OCI-LY1 (cell line): ENCODE measurements at regions not wholly inside any gene's neighbourhood (a gene's known extent, or its start where the extent isn't known, plus 50 kb on each side); places are given as distances from the start of the nearest gene placed in this dataset.

Experiments used
- H2AFZ ChIP-seq: fragments of 200-600 bp; sonication (generic), shearing (Covaris generic); 2 replicates; pipeline ENCODE4 v1.6.0; 2014; ENCODE audit warnings: antibody characterized with exemption, mild to moderate bottlenecking, low read length
- H3F3A ChIP-seq: fragments of 200-600 bp; sonication (generic), shearing (Covaris generic); 2 replicates; pipeline ENCODE4 v1.6.0; 2014; ENCODE audit warnings: mild to moderate bottlenecking, antibody characterized with exemption, low read length, moderate library complexity; ENCODE audit not compliant: insufficient read depth
- H3K27ac ChIP-seq: fragments of 200-600 bp; sonication (generic); 2 replicates; pipeline ENCODE4 v1.5.1; 2014; ENCODE audit warnings: low read length, mixed run types, mild to moderate bottlenecking, low read depth; ENCODE audit not compliant: poor library complexity, severe bottlenecking
- H3K27me3 ChIP-seq: fragments of 200-600 bp; sonication (generic); 2 replicates; pipeline ENCODE4 v1.6.0; 2014; ENCODE audit warnings: antibody characterized with exemption, mild to moderate bottlenecking, low read length, moderate library complexity; ENCODE audit not compliant: insufficient read depth
- H3K36me3 ChIP-seq: fragments of 200-600 bp; sonication (generic); 2 replicates; pipeline ENCODE4 v1.6.1; 2014; ENCODE audit warnings: mild to moderate bottlenecking, antibody characterized with exemption, low read length, moderate library complexity, mixed read lengths; ENCODE audit not compliant: insufficient read depth
- H3K4me1 ChIP-seq: fragments of 200-600 bp; sonication (generic); 2 replicates; pipeline ENCODE4 v1.5.1; 2014; ENCODE audit warnings: mild to moderate bottlenecking, low read length, moderate library complexity; ENCODE audit not compliant: insufficient read depth, severe bottlenecking
- H3K4me2 ChIP-seq: fragments of 200-600 bp; sonication (generic), shearing (Covaris generic); 2 replicates; pipeline ENCODE4 v1.6.1; 2014; ENCODE audit warnings: low read length
- H3K4me3 ChIP-seq: fragments of 200-600 bp; sonication (generic); 2 replicates; pipeline ENCODE4 v1.5.1; 2014; ENCODE audit warnings: low read length, low read depth, mild to moderate bottlenecking, mixed read lengths; ENCODE audit not compliant: poor library complexity, severe bottlenecking
- H3K79me2 ChIP-seq: fragments of 200-600 bp; shearing (Covaris generic); 2 replicates; pipeline ENCODE4 v1.6.1; 2016; ENCODE audit warnings: mixed run types, low read length, mixed read lengths; ENCODE audit not compliant: insufficient read depth
- H3K9ac ChIP-seq: fragments of 200-600 bp; sonication (generic), shearing (Covaris generic); 2 replicates; pipeline ENCODE4 v1.6.1; 2014; ENCODE audit warnings: mild to moderate bottlenecking, low read length, mixed read lengths
- H3K9me2 ChIP-seq: fragments of 200-600 bp; sonication (generic), shearing (Covaris generic); 2 replicates; pipeline ENCODE4 v1.6.1; 2014; ENCODE audit warnings: low read depth, mild to moderate bottlenecking, low read length, mixed read lengths
- H3K9me3 ChIP-seq: fragments of 200-600 bp; shearing (Covaris generic); 2 replicates; pipeline ENCODE4 v1.6.1; 2014; ENCODE audit warnings: low read length, mixed read lengths
- H4K20me1 ChIP-seq: fragments of 200-600 bp; sonication (generic), shearing (Covaris generic); 2 replicates; pipeline ENCODE4 v1.6.0; 2016; ENCODE audit warnings: mild to moderate bottlenecking, low read length; ENCODE audit not compliant: insufficient read depth
- EZH2 ChIP-seq: fragments of 200-600 bp; sonication (generic), shearing (Covaris generic); IDR thresholded peaks from 2 replicates; pipeline ENCODE4 v1.8.0; 2017; ENCODE audit warnings: borderline replicate concordance, mixed run types, mild to moderate bottlenecking, antibody characterized with exemption, low read length, moderate library complexity, mixed read lengths
- TF ChIP-seq, protein P1 (sequence below): fragments of 200-600 bp; sonication (generic), shearing (Covaris generic); IDR thresholded peaks from 2 replicates; pipeline ENCODE4 v1.5.1; 2017; ENCODE audit warnings: mild to moderate bottlenecking, antibody characterized with exemption, low read length, moderate library complexity, mixed read lengths

DNA sequence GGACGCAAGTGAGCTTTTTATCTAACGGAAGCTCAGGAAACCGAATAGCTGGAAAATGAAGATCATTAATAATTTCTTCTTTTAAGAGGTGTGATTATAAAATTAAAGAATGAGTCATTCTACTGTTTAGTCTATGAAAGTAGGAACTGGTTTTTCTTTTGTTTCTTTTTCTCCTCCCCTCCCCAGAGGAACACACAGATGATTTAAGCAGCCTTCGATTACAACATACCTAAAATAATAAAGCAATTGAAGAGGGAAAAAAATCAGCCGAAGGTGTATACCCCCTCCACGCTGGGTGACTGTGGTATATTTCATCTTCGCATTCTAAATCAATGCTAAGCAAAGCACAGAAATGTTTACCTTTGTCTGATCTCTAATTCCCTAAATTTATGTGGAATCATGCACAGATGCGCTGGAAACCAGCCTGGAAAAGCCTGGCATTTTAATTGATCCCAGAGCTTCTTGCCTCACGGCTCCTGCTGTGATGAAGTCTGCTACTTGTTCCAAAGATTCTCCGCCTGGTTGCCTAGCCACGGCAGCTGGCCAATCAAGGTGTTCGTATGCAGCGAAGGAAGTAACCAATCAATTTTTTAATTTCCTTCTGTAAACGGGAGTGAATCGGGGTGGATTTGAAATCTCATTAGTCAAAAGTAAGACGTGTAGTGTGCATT is 133.9 kb downstream of the FANCF start:
- Histone ChIP-seq H4K20me1 (no peaks in the 10 kb centered on the region), H3K4me1 (no peaks in the 10 kb centered on the region), H3K27me3 (no peaks in the 10 kb centered on the region), H3K36me3 (no peaks in the 10 kb centered on the region), H2AFZ (no peak overlapping the region), H3K27ac (no peak overlapping the region), H3F3A (no peaks in the 10 kb centered on the region), H3K4me3 (no peak overlapping the region), H3K9me2 (no peaks in the 10 kb centered on the region), H3K79me2 (no peaks in the 10 kb centered on the region), H3K9ac (no peak overlapping the region), H3K4me2 (no peak overlapping the region), H3K9me3 (no peaks in the 10 kb centered on the region)
- no peak for TF ChIP-seq EZH2

DNA sequence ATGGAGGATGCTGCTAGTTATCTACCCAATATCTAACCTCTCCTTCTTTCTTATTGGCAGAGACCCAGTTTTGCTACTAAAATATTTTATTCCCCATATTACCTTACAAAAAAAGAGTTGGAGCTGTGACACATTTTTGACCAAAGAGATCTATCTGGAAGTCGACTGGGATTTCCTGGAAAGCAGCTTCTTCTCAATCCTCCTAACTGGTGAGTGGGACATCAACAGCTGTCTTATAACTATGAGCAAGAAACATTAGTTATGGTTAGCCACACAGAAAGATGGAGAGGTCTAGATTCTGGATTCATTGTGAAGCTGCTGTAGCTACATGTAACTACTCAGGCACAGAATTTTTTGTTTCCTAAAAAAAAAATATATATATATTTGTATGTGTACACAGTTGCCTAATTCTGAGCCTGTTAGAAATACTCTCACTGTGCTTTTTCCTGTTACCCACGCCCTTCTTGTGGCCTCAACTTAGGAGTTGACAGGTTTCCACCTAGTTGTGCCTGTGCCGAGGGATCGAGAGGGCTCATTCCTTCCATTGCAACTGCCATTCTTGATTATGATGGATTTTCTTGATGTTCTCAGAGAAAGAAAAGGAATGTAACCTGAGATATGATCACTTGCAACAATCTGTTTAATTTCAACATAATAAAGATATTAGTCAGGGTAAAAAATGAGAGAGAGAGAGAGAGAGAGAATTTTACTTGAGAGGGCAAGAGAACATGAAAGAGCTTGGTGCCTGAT is 142.0 kb downstream of the SLC17A6 start:
- Histone ChIP-seq H3K27me3 (no peaks in the 10 kb centered on the region), H3K9ac (no peak overlapping the region), H3K27ac (no peak overlapping the region), H3K9me2 (no peaks in the 10 kb centered on the region), H3K36me3 (no peaks in the 10 kb centered on the region), H4K20me1 (no peaks in the 10 kb centered on the region), H3F3A (no peaks in the 10 kb centered on the region), H3K4me3 (no peak overlapping the region), H3K9me3 (no peaks in the 10 kb centered on the region), H3K4me2 (no peak overlapping the region), H2AFZ (no peak overlapping the region), H3K79me2 (no peaks in the 10 kb centered on the region), H3K4me1 (no peaks in the 10 kb centered on the region)
- TF ChIP-seq EZH2: no peak
- TF ChIP-seq, protein P1, sequence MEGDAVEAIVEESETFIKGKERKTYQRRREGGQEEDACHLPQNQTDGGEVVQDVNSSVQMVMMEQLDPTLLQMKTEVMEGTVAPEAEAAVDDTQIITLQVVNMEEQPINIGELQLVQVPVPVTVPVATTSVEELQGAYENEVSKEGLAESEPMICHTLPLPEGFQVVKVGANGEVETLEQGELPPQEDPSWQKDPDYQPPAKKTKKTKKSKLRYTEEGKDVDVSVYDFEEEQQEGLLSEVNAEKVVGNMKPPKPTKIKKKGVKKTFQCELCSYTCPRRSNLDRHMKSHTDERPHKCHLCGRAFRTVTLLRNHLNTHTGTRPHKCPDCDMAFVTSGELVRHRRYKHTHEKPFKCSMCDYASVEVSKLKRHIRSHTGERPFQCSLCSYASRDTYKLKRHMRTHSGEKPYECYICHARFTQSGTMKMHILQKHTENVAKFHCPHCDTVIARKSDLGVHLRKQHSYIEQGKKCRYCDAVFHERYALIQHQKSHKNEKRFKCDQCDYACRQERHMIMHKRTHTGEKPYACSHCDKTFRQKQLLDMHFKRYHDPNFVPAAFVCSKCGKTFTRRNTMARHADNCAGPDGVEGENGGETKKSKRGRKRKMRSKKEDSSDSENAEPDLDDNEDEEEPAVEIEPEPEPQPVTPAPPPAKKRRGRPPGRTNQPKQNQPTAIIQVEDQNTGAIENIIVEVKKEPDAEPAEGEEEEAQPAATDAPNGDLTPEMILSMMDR: no peak

DNA sequence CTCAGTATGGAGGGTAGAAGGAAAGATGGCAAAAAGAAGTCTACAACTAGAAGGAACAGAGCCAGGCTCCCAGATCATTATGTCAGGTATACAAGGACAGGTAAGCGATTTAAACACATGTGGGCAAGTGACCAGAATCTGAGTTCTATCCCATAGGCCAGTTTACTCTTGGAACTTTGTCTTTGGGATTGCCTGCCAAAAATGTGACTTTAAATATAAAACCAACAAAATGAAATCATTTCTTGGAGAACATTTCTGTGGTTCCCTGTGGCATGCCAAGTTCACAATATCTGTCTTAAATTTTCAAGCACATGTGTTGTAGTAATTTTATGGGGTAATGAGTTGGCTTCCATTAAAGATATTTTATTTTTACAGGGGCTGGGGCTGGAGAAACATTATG is 141.0 kb downstream of the SLC17A6 start:
- H3K36me3 ChIP-seq: no peaks in the 10 kb centered on the region
- H3K9me3 ChIP-seq: no peaks in the 10 kb centered on the region
- H2AFZ ChIP-seq: no peak overlapping the region
- no peak overlapping the region for H3K9ac ChIP-seq
- H3K79me2 ChIP-seq: no peaks in the 10 kb centered on the region
- no peak overlapping the region for H3K4me2 ChIP-seq
- no peak overlapping the region for H3K4me3 ChIP-seq
- no peak overlapping the region for H3K27ac ChIP-seq
- no peaks in the 10 kb centered on the region for H3K27me3 ChIP-seq
- no peaks in the 10 kb centered on the region for H4K20me1 ChIP-seq
- no peak for TF ChIP-seq EZH2
- TF ChIP-seq, protein P1: no peak
- H3F3A ChIP-seq: no peaks in the 10 kb centered on the region
- H3K4me1 ChIP-seq: no peaks in the 10 kb centered on the region
- H3K9me2 ChIP-seq: no peaks in the 10 kb centered on the region
